ENCODE measurements at regions not wholly inside any gene's neighbourhood (a gene's known extent, or its start where the extent isn't known, plus 50 kb on each side); places are given as distances from the start of the nearest gene placed in this dataset.

DNA sequence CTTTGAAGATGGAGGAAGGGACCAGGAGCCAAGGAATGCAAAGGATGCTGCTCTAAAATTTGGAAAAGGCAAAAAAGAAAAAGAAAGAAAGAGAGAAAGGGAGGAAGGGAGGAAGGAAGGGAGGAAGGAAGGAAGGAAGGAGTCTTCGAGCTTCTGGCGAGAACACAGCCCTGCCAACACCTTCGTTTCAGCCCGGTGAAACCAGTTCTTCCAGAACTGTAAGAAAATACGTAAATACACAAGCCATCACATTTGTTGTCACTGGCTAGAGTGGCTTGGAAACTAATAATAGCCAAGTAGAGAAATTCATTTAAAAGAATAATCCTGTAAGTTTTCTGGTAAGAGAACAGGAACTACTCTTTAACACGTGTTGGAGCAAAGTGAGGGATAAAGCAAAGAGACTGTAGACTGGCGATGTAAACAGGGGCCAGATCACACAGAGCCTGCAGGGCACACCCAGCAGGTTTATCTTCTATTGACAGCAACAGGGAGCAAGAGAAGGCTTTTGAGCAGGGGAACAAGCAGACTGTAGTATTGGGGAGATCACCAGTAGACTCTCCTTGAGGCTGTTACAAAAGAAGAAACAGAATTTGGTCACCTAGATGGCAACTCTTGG is 188.7 kb upstream of the MPHOSPH6 start:
- no peak for DNase-seq (ENCODE audit: low read depth in 2 of 2)

DNA sequence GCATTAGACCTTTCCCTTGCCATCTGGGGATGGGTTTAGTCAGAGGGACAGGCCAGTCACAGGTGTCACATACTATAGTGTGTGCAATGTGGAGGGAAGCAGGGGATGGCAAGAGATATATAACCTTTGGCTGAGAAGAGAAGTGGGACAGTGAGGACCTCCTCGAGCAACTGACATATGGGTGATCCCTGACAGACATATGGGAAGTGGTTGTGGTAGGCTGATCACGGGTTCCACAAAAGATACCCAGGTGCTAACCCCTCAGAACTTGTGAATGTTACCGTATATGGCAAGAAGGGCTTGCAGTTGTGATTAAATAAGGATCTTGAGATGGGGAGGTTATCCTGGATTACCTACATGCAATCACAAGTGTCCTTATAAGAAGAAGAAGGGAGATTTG is 188.1 kb upstream of the MPHOSPH6 start:
- DNase-seq (ENCODE audit: low read depth in 2 of 2): no peak

DNA sequence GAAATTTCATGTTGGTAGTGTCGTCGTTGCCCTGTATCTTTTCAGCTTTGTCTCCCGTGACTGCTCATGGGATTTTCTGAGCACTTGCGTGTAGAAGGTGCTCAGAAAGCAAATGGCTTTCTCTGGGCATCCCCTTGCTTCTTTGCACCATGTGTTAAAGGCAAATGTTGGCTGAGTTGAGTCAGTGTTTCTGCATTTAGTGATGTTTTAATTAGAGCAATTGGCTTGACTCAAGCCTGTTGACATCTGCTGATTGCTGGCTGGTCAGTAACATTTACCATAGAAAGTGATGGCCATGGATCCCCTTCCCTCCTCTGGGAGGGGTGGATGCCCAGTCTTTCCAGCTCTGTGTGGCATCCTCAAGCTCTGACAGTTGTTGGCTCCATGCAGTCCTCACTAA is 187.2 kb upstream of the MPHOSPH6 start:
- no peak for DNase-seq (ENCODE audit: low read depth in 2 of 2)

DNA sequence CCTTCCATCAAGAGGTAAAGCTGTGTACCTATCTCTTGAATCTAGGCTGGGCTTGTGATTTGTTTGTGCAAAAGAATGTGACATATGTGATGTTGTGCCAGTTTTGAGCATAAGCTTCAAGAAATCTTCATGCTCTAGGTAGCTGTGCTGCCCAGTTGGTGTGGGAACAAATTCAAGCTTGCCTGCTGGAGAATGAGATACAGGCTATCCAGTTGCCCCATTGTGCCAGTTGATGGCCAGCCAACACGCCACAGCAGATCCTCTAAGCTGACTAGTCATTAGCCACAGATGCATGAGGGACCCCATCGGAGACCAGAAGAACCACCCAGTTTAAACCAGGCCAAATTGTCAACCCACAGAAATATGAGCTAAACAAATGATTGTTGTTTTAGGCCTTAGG is 180.5 kb upstream of the MPHOSPH6 start:
- no peak for DNase-seq (ENCODE audit: low read depth in 2 of 2)

DNA sequence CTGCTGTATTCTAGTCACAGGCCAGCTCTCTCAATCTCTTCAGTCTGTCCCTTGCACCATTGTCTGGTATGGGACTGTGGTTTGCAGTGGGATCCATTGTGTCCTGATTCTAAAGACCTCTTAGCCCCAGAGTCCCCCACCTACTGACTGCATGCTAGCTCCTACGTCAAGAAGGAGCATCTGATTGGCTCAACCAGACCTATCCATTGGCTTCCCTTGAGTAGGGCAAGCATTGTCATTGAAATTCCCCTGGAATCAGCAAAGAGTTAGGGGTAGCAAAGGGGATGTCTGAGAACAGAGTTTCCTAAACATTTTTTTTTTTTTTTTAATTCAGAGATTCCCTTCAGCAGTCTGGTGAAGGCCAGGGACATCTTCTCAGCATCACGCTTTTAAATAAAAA is 175.3 kb upstream of the MPHOSPH6 start:
- DNase-seq (ENCODE audit: low read depth in 2 of 2): no peak

DNA sequence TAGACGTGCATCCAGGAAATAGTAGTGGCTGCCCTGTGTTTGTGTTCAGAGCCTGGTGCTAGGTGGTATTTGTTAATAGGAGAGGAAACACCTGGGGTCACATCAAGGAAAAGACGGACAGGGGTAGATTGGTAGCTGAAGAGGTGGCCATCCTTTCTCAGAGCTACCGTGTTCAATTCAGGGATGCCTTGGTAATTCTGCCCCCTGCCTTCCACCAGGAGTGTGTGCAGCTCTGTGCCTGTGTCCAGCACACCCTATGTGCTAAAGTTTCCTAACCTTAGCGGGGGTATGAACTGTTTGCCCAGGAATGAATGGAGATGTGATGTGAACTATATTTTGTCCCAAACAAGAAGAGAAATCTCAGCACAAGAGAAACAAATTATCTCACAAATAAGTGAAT is 174.1 kb upstream of the MPHOSPH6 start:
- DNase-seq (ENCODE audit: low read depth in 2 of 2): no peak

DNA sequence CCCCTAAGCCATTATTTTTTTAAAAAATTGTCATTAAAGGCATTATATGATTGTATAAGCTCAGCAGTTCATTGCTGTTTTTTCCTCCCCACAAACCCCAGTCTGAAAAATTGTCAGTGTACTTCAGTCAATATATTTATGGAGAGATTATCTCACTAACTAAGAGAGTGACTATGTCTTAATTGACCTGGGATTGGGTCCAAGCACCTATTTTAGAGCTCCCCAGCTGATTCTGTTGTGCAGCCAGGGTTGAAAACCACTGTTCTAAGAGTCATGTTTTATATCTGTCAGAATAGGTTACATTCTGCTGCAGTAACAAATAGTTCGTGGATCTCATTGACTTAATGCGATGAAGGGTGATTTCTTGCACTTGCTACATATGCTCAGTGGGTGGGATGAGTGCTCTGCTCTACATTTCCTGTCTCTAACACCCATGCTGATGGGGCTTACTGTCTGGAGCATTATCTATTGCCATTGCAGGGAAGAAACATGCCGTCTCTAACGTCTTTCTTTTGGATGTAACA is 171.2 kb upstream of the MPHOSPH6 start:
- DNase-seq (ENCODE audit: low read depth in 2 of 2): no peak

DNA sequence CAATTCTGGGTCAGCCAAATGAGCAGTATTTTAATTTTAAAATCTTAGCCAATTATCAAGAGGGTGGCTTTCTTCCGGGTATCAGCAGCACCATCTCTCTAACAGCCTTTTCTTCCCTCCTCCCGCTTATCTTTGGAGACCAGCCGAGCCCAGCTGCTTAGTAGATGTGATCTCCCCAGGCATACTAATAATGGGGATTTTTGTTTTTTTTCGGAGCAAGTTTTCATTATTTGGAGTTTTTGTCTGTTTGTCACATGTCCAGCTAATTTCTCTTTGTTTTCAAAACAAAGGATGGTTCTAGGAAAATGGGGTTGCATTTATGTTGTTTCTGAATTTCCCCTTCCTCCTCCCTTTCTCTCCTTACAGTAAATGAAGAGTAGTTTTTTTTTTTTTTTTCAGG is 170.5 kb upstream of the MPHOSPH6 start:
- DNase-seq (ENCODE audit: low read depth in 2 of 2): no peak

DNA sequence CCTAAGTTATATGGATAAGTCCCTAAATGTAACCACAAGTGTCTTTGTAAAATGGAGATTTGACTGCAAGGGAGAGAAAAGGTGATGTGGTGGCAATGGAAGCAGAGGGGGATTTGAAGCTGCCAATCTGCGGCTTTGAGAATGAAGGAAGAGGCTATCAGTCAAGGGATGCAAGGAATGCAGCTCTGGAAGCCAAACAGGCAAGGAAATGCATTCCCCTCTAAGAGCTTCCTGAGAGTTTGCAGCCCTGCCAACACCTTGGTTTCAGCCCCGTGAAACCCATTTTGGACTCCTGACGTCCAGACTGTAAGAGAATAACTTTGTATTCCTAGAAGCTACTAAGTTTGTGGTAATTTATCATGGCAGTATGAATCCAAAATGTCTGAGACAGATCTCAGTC is 167.3 kb upstream of the MPHOSPH6 start:
- DNase-seq (ENCODE audit: low read depth in 2 of 2): no peak

DNA sequence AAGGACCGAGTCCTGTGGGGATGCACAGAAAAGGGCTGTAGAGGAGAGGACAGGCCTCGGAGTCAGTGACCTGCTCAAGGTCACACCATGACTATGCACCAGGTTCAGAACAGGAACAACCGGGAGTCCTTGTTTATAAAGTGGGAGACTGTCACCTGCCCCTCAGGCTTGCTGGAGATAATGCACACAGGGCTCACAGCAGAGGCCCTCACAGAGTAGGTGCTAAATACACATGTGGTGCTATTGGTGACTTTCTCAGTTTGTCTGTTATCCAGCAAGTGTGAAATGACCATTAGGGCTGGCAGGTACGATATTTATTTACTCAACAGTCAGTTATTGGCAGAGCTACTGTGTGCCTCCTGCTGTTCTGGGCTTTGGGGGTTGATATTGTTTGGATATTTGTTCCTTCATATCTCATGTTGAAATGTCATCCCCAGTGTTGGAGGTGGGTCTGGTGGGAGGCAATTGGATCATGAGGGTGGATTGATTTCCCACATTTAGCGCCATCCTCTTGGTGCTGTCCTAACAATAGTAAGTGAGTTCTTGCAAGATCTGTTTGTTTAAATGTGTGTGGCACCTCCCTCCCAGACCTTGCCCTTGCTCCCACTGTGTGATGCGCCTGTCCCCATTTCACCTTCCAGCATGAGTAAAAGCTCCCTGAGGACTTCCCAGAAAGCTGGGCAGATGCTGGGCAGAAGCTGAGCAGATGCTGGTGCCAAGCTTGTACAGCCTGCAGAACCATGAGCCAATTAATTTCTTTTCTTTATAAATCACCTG is 162.1 kb upstream of the MPHOSPH6 start:
- no peak for DNase-seq (ENCODE audit: low read depth in 2 of 2)

DNA sequence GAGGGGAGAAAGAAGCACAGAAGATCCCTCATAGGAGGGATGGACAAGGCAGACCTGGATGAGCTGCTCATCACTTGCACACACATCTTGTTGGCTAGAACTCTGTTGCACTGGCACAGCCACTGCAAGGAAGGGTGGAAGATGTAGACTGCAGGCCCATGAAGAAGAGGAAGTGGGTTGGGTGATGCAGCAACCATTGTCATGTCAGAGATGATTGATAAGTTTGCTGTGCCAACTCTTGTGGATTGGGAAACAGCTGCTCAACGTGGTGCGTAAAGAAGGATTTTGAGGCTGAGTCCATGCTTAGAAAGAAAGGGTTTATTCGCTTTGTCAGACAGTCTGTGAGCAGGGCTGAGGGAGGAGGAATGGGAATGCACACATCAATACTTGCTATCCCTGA is 161.4 kb upstream of the MPHOSPH6 start:
- DNase-seq (ENCODE audit: low read depth in 2 of 2): no peak

DNA sequence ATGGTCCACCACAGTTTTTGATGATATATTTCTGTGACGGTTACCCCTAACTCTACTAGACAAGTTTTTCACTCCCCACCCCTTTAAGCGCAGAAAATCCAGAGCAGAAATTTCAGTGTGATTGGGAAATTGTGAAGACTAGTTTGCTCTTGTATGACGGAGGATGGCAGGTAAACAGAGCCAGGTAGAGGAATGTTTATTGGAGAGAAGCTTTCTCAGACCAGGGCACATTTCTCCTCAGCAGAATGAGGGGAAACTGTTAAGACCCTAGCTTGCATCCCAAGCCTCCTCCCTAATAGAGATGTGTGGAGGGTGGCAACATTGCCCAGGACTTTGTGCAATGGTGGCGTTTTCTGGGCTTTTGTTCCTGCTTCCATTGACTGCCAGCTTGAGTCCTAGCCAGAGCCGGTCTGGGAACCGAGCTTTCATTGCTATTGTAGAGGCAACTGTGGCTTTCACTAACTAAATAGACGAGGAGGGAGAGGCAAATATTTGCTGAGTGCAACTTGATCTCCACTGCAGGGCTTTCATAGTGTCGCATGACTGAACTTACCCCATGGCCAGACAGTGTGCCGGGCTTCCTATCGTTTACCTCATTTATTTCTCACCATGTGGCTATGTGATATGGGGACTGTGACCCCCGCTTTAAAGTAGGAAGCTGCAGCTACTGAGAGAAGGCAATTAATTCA is 159.6 kb upstream of the MPHOSPH6 start:
- no peak for DNase-seq (ENCODE audit: low read depth in 2 of 2)

DNA sequence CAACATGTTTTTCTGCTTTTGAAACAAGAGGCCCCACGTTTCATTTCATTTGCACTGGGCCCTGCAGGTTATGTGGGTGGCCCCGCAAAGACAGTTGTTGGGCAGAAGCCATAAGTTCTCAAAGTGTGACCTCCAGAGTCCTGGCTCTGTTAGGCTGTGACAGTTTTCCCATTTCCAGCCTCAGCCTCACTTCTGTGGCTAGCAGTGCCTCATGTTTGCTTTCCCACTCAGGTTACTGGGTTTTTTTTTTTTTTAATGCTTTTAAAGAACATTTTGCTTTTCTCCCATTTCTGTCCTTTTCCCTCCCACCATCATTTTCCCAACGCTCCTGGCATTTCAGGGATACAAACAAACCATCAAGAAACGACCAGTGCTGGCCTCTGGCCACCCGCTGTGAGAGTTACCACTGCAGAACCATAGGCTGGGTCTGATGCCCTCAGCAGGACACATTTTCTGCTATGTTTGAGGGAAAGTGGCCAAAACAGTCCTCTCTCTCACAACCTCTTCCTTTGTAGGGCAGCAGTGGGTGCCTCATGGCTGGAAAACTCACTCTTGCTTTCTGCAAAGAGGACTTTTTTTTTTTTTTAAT is 159.0 kb upstream of the MPHOSPH6 start:
- DNase-seq (ENCODE audit: low read depth in 2 of 2): no peak

DNA sequence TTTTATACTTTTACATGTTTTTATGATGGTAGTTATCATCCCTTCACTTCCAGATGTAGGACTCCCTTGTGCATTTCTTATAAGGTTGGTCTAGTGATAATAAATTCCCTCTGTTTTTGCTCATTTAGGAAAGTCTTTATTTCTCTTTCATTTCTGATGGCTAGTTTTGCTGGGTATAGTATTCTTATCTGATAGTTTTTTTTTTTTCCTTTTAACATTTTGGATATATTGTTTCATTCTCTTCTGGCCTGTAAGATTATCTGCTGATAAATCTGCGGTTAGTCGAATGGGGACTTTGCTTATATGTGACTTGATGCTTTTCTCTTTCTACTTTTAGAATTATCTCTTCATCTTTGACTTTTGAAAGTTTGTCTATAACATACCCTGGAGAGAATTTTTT is 153.1 kb upstream of the MPHOSPH6 start:
- no peak for DNase-seq (ENCODE audit: low read depth in 2 of 2)

DNA sequence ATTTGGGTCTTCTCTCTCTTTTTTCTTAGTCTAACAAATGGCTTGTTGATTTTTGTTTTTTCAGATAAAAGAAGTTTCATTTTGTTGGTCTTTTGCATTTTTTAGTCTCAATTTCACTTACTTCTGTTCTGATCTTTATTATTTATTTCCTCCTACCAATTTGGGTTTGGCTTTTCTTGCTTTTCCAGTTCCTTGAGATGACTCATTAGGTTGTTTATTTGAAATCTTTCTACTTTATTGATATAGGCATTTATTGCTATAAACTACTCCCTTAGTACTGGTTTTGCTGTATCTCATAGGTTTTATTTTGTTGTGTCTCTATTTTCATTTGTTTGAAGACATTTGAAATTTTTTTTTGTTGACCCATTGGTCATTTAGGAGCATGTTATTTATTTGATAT is 152.2 kb upstream of the MPHOSPH6 start:
- no peak for DNase-seq (ENCODE audit: low read depth in 2 of 2)

DNA sequence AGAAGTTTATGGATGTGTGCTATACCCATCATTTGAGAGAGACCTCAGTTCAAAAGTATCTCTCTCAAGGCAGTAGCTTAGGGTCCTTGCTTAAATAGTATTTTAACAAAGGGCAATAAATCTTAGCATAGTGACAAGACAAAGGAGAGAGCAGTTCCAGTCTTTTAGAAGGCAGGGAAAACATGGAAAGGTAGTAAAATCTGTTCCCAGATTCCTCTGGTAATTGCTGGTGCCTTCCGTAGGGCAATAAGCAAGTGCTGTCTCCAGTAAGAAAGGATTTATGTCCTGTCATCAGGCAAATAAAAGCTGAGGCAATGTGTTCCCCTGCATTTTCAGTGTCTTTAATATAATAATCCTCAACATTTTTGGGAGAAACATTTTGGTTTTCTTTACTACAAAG is 149.0 kb upstream of the MPHOSPH6 start:
- DNase-seq (ENCODE audit: low read depth in 2 of 2): no peak

DNA sequence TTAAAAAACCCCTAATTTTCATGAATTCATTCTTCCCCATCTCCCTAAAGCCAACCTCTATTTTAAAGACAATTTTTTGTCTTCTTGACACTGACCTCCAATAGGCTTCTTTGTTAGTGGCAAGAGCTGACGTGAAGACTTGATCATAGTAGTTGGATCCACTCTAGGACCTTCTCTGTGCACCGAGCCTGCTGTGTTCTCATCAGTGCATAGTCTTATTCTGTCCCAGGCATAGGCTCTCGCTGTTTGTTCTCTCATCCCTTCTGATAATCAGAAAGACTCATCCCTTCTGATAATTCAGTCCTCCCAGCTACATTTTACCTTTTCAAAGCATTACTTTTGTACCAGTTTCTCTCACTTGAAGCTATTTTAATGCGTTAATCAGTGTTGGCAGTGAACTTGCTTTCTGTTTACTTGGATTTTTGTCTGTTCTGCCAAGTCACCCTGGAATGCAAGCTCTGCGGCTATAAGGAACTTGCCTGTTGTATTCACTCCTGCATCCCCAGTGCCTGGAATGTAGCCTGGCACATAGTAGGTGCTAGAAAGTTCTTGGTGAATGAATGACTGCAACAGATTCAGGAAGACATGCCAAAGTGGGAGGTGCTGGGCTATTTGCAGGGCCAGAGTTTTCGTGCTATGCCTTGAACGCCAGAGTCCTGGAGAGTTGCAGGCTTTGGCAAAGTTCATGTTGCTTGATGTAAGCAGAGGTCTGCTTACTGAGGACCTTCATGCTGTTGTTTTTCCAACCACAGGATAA is 147.6 kb upstream of the MPHOSPH6 start:
- no peak for DNase-seq (ENCODE audit: low read depth in 2 of 2)

DNA sequence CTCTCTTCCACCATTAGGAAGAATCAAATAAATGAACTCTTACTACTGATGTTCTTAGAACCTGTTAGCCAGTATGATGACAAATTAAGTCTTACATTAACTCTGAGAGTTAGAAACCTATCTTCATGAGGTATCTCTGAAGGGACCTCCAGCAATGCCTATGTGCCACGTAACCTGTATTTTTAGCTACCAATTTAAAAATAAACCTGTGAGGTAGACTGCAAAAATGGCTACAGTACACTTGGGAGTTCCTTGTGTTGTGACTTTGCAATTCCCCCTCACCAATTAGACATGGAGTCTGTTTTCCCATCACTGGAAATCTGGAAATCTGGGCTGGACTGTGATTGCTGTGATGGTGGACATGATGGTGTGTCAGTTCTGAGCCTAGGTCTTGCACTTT is 143.7 kb upstream of the MPHOSPH6 start:
- no peak for DNase-seq (ENCODE audit: low read depth in 2 of 2)

DNA sequence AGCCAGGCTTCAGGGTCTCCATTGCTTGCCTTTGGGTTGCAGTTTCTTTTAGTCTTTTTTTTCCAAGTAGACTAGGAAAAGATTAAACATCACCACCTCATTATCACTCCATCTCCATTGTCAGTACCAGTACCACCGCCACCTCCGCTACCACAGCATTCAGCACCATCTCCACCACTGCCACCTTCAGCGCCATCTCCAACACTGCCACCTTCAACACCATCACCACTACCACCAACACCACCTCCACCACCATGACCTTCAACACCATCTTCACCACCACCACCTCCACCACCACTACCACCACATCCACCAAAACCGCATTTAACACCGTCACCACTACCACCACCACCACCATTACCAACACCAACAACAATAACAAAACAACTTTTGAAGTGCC is 141.5 kb upstream of the MPHOSPH6 start:
- no peak for DNase-seq (ENCODE audit: low read depth in 2 of 2)

DNA sequence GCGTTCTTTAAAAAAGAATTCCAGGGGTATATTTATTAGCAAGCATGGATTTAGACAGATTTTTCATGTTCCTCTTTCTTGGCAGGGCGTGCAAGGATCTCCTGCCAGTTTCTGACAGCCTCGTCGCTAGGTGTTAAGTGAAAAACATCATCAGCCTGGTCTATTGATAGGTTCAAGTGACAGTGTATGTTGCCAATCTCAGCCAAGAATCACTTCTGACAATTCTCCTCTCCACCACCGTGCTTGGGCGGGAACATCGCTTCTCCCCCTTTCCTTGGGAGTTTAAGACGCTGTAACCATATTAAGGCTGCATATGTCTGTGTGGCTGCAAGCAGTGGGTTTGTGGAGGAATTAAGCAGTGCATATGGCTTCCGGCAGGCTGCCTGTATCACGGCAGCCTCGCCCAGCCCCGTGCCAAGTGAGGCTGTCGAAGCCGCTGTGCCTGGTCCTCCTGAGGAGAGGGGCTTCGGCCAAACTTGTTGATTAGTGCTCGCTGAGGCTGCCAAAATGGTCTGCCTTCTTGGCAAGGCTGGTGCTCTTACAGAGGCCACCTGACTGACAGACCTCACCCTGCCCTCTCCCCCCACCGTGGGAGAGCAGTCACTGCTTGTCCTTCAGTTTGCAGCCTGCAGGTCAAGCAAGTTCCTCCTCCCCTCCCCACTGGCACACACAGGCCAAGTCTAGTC is 132.2 kb upstream of the MPHOSPH6 start:
- no peak for DNase-seq (ENCODE audit: low read depth in 2 of 2)

DNA sequence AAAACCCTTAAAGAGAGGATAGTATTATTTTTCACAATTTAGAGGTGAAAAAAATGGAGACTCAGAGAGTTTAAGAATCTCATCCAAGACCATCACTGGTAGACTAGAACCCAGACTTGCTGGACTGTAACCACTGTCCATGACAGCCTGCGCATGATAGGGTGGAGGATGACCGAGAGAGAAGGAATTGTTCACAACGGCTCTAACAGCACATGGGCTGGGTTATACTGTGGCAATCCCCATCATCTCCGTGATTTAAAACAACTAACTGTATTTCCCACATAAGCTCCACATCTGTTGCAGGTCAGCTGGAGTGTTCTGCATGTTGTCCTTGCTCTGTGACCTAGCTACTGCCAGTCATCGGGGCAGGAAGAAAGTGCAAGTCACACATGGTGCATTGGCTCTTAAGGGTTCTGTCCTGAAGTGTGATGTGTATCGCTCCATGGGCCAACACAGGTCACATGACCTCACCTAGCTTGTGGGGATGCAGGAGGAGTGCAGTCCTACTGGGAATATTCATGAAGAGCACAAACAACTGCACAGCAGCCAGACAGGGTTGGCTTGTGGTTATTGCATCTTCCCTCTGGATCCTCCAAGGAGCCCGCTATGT is 131.2 kb upstream of the MPHOSPH6 start:
- DNase-seq (ENCODE audit: low read depth in 2 of 2): no peak
